HEK293 (cell line): ENCODE measurements at regions not wholly inside any gene's neighbourhood (a gene's known extent, or its start where the extent isn't known, plus 50 kb on each side); places are given as distances from the start of the nearest gene placed in this dataset.

Experiments used
- CTCF ChIA-PET: fragments of 350-600 bp; formaldehyde crosslinking; extraction: SDS; loops from one replicate; lab custom pipeline; 2021; ENCODE audit warnings: antibody characterized with exemption; lab: Yijun Ruan, JAX
- POLR2A ChIA-PET: fragments of 300-600 bp; formaldehyde crosslinking; extraction: SDS; loops from one replicate; lab custom pipeline; 2020; ENCODE audit warnings: antibody characterized with exemption, inconsistent platforms; lab: Yijun Ruan, JAX
- H3K27ac ChIP-seq: fragments of 200-500 bp; sonication (Bioruptor generic); 2 replicates; pipeline ENCODE4 v1.5.1; 2014; ENCODE audit warnings: low read depth, low read length, control low read depth, inconsistent platforms; ENCODE audit errors: extremely low read depth
- H3K36me3 ChIP-seq, 2 experiments: fragments of 200-500 bp in 1 of 2; sonication (Bioruptor generic) in 1 of 2; 1 replicate in 1 of 2; 2 replicates in 1 of 2; pipeline ENCODE4 v1.5.1; 2014 to 2017; ENCODE audit warnings: inconsistent platforms in 2 of 2, low read length in 2 of 2; ENCODE audit not compliant: control insufficient read depth in 2 of 2, insufficient read depth in 1 of 2
- H3K4me1 ChIP-seq: fragments of 200-500 bp; sonication (Bioruptor generic); 2 replicates; pipeline ENCODE4 v1.5.1; 2014; ENCODE audit warnings: mild to moderate bottlenecking, low read length, inconsistent platforms; ENCODE audit not compliant: control insufficient read depth, insufficient read depth
- H3K4me3 ChIP-seq: 2 replicates; pipeline ENCODE4 v1.5.1; 2011; ENCODE audit warnings: low read depth, mild to moderate bottlenecking, control low read depth, low read length, moderate library complexity
- H3K9me3 ChIP-seq: fragments of 200-500 bp; sonication (Bioruptor generic); 2 replicates; pipeline ENCODE4 v1.5.1; 2014; ENCODE audit warnings: low read depth, low read length, inconsistent platforms; ENCODE audit not compliant: control insufficient read depth, insufficient read depth
- GLI2 ChIP-seq: fragments of 450-650 bp; formaldehyde crosslinking; IDR thresholded peaks from 2 replicates; pipeline ENCODE4; 2017; ENCODE audit warnings: missing biosample characterization, missing genetic modification characterization, low read depth, borderline replicate concordance
- KLF1 ChIP-seq: fragments of 450-650 bp; formaldehyde crosslinking; IDR thresholded peaks from 2 replicates; pipeline ENCODE4 v1.5.1; 2016; ENCODE audit warnings: missing biosample characterization, missing genetic modification characterization
- ZBTB17 ChIP-seq: fragments of 450-650 bp; formaldehyde crosslinking; IDR thresholded peaks from 2 replicates; pipeline ENCODE4 v1.5.1; 2016; ENCODE audit warnings: missing biosample characterization, missing genetic modification characterization
- ZEB2 ChIP-seq: fragments of 450-650 bp; formaldehyde crosslinking; IDR thresholded peaks from 2 replicates; pipeline ENCODE4 v1.5.1; 2016; ENCODE audit warnings: missing biosample characterization, missing genetic modification characterization
- ZFP37 ChIP-seq: fragments of 450-650 bp; formaldehyde crosslinking; IDR thresholded peaks from 2 replicates; pipeline ENCODE4 v1.5.1; 2016; ENCODE audit warnings: missing biosample characterization, missing genetic modification characterization
- ZIC2 ChIP-seq: fragments of 450-650 bp; formaldehyde crosslinking; IDR thresholded peaks from 2 replicates; pipeline ENCODE4 v1.5.1; 2016; ENCODE audit warnings: missing biosample characterization, missing genetic modification characterization
- ZNF16 ChIP-seq: fragments of 450-650 bp; formaldehyde crosslinking; IDR thresholded peaks from 2 replicates; pipeline ENCODE4 v1.5.1; 2016; ENCODE audit warnings: low read depth, missing biosample characterization, missing genetic modification characterization
- ZNF169 ChIP-seq: fragments of 450-650 bp; formaldehyde crosslinking; IDR thresholded peaks from 2 replicates; pipeline ENCODE4 v1.5.1; 2016; ENCODE audit warnings: missing biosample characterization, missing genetic modification characterization
- ZNF292 ChIP-seq: fragments of 450-650 bp; formaldehyde crosslinking; IDR thresholded peaks from 2 replicates; pipeline ENCODE4 v1.5.1; 2016; ENCODE audit warnings: low read depth, missing biosample characterization, missing genetic modification characterization, borderline replicate concordance
- ZNF350 ChIP-seq: fragments of 450-650 bp; formaldehyde crosslinking; IDR thresholded peaks from 2 replicates; pipeline ENCODE4 v1.5.0; 2017; ENCODE audit warnings: missing biosample characterization, mild to moderate bottlenecking, missing genetic modification characterization
- ZNF423 ChIP-seq: fragments of 450-650 bp; formaldehyde crosslinking; IDR thresholded peaks from 2 replicates; pipeline ENCODE4 v1.5.1; 2016; ENCODE audit warnings: missing biosample characterization, missing genetic modification characterization
- ZNF473 ChIP-seq: fragments of 450-650 bp; formaldehyde crosslinking; IDR thresholded peaks from 2 replicates; pipeline ENCODE4 v1.5.1; 2017; ENCODE audit warnings: missing biosample characterization, missing genetic modification characterization
- ZNF571 ChIP-seq: fragments of 450-650 bp; formaldehyde crosslinking; IDR thresholded peaks from 2 replicates; pipeline ENCODE4 v1.5.0; 2017; ENCODE audit warnings: missing biosample characterization, missing genetic modification characterization
- ZNF585B ChIP-seq: fragments of 450-650 bp; formaldehyde crosslinking; IDR thresholded peaks from 2 replicates; pipeline ENCODE4 v1.5.1; 2016; ENCODE audit warnings: missing biosample characterization, missing genetic modification characterization
- ZNF623 ChIP-seq: fragments of 450-650 bp; formaldehyde crosslinking; IDR thresholded peaks from 2 replicates; pipeline ENCODE4 v1.5.1; 2016; ENCODE audit warnings: missing biosample characterization, missing genetic modification characterization
- ZNF654 ChIP-seq: fragments of 450-650 bp; formaldehyde crosslinking; IDR thresholded peaks from 2 replicates; pipeline ENCODE4 v1.5.1; 2016; ENCODE audit warnings: low read depth, missing biosample characterization, missing genetic modification characterization
- ZNF664 ChIP-seq: fragments of 450-650 bp; formaldehyde crosslinking; IDR thresholded peaks from 2 replicates; pipeline ENCODE4 v1.5.1; 2016; ENCODE audit warnings: missing biosample characterization, missing genetic modification characterization
- ZNF76 ChIP-seq: fragments of 450-650 bp; formaldehyde crosslinking; IDR thresholded peaks from 2 replicates; pipeline ENCODE4; 2016; ENCODE audit warnings: low read depth, missing biosample characterization, missing genetic modification characterization, borderline replicate concordance
- ZSCAN18 ChIP-seq: fragments of 450-650 bp; formaldehyde crosslinking; IDR thresholded peaks from 2 replicates; pipeline ENCODE4 v1.5.1; 2016; ENCODE audit warnings: missing biosample characterization, missing genetic modification characterization
- ZSCAN30 ChIP-seq: fragments of 450-650 bp; IDR thresholded peaks from 2 replicates; pipeline ENCODE4 v1.5.1; 2018; ENCODE audit warnings: missing biosample characterization, mild to moderate bottlenecking, missing genetic modification characterization, moderate library complexity
- ZSCAN5A ChIP-seq: fragments of 450-650 bp; formaldehyde crosslinking; IDR thresholded peaks from 2 replicates; pipeline ENCODE4 v1.5.1; 2016; ENCODE audit warnings: missing biosample characterization, missing genetic modification characterization
- TF ChIP-seq, protein P1 (sequence below): fragments of 450-650 bp; formaldehyde crosslinking; IDR thresholded peaks from 2 replicates; pipeline ENCODE4 v1.5.1; 2017; ENCODE audit warnings: missing biosample characterization, missing genetic modification characterization

DNA sequence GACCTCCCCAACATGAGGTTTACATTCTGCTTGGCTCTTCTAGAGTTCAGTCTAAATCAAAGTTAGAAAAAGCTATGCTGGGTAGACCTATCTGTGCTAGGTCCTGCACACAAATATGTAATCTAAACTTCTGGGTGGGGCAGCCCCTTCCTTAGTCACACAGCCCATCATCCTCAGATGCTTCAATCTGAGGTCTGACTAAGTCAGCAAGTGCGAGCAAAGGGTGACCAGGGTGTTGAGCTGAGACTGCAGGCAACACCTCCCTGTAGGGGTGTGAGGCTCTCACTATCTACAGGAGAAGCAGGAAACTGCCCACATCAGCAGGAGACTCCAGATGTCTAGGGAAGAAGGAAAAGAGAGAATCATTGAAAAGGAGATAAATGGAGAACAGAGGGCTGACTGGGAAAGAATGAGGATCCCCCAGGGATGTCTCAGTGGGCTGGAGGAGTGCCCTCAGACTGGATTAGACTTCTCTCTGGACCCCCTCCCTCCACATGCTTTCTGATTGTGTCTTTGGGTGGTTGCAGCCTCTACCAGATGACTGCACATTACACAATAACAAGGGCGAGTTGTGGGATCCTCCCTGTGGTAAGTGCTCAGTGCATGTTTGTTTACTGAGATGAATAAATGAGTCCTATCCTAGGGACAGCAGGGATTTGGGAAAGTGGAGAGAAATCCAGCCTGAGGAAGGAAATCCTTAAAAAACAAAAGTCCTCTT is 266.2 kb upstream of the PLET1 start:
- H3K36me3 ChIP-seq = no peaks in the 10 kb centered on the region
- TF ChIP-seq ZIC2 (tag by site-specific recombination) (peak; percentile 71), ZNF654 (tag by site-specific recombination) (no peak), KLF1 (tag by site-specific recombination) (peak; percentile 23; the same call in 1 of the 2 replicates), ZNF585B (tag by site-specific recombination) (no peak)
- no peak overlapping the region for H3K4me3 ChIP-seq
- H3K4me1 ChIP-seq = no peaks in the 10 kb centered on the region
- CTCF ChIA-PET = interaction anchor here (0.6 to 1.0 kb wide), 3 partner anchors 29 to 750 kb away, joined by 3 to 4 read pairs (median 3); no protein-coding TSS in a partner anchor
- no peaks in the 10 kb centered on the region for H3K9me3 ChIP-seq
- no peak overlapping the region for H3K27ac ChIP-seq
- POLR2A ChIA-PET = no interaction called here

DNA sequence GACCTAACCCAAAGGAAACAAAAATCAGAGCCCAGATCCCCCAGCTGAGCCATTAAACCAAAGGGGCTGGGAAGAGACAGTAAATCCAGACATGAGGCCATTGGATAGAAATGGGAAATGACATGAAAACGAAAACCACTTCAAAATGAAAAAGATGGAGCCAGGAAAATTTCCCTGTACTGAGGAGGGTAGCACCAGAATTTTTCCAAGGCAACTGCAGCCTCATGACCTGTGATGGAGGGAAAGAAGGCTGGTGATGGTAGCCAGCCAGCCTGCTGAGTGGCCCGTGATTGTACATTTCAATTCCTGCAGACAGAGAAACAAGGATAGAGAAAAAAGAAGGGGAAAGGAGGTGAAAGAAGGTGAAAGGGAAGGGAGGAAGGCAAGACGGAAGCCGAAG is 268.4 kb upstream of the PLET1 start:
- ChIA-PET CTCF (interaction anchor here (0.6 kb wide), 1 partner anchor 192 kb away, joined by 6 read pairs; no protein-coding TSS in a partner anchor), POLR2A (no interaction called here)
- Histone ChIP-seq H3K27ac (no peak overlapping the region), H3K4me3 (no peak overlapping the region), H3K4me1 (no peaks in the 10 kb centered on the region), H3K9me3 (no peaks in the 10 kb centered on the region), H3K36me3 (no peaks in the 10 kb centered on the region)
- TF ChIP-seq GLI2 (tag by site-specific recombination) (no peak), ZNF350 (tag by site-specific recombination) (no peak), ZBTB17 (tag by site-specific recombination) (no peak), ZNF76 (tag by site-specific recombination) (no peak), ZEB2 (no peak), ZNF473 (no peak), ZNF169 (no peak), ZNF571 (tag by site-specific recombination) (no peak), ZFP37 (no peak), ZSCAN5A (no peak), ZNF16 (tag by site-specific recombination) (no peak), ZNF292 (no peak), ZNF664 (tag by site-specific recombination) (no peak), ZSCAN30 (tag by site-specific recombination) (no peak), ZSCAN18 (tag by site-specific recombination) (no peak), ZNF423 (tag by site-specific recombination) (no peak), ZNF623 (tag by site-specific recombination) (no peak)
- TF ChIP-seq, protein P1, sequence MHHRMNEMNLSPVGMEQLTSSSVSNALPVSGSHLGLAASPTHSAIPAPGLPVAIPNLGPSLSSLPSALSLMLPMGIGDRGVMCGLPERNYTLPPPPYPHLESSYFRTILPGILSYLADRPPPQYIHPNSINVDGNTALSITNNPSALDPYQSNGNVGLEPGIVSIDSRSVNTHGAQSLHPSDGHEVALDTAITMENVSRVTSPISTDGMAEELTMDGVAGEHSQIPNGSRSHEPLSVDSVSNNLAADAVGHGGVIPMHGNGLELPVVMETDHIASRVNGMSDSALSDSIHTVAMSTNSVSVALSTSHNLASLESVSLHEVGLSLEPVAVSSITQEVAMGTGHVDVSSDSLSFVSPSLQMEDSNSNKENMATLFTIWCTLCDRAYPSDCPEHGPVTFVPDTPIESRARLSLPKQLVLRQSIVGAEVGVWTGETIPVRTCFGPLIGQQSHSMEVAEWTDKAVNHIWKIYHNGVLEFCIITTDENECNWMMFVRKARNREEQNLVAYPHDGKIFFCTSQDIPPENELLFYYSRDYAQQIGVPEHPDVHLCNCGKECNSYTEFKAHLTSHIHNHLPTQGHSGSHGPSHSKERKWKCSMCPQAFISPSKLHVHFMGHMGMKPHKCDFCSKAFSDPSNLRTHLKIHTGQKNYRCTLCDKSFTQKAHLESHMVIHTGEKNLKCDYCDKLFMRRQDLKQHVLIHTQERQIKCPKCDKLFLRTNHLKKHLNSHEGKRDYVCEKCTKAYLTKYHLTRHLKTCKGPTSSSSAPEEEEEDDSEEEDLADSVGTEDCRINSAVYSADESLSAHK = no peak
